Uterus (tissue), 3 donors: ENCODE measurements at regions not wholly inside any gene's neighbourhood (a gene's known extent, or its start where the extent isn't known, plus 50 kb on each side); places are given as distances from the start of the nearest gene placed in this dataset.

Experiments used
- DNase-seq, 2 donors: peaks; one replicate each; pipeline ENCODE4 v3.0.0-alpha.2; 2019 to 2020
- H3K27ac ChIP-seq, 2 donors: fragments of 200-600 bp; sonication (generic); 1 replicate in 1 of 2; 2 replicates in 1 of 2; pipeline ENCODE4 v1.5.1; 2016 to 2018
- H3K27me3 ChIP-seq, 2 donors: fragments of 200-600 bp; sonication (generic); one replicate each; pipeline ENCODE4 v1.5.1; 2018 to 2019; ENCODE audit warnings: control low read depth in 1 of 2
- H3K36me3 ChIP-seq, 2 donors: fragments of 200-600 bp; sonication (generic); one replicate each; pipeline ENCODE4 v1.5.1; 2019; ENCODE audit warnings: control low read depth in 1 of 2
- H3K4me1 ChIP-seq, 2 donors: fragments of 200-600 bp; sonication (generic); one replicate each; pipeline ENCODE4 v1.5.1; 2018 to 2019; ENCODE audit warnings: control low read depth in 1 of 2
- H3K4me3 ChIP-seq, 2 donors: fragments of 200-600 bp; sonication (generic); 1 replicate in 1 of 2; 2 replicates in 1 of 2; pipeline ENCODE4 v1.5.1; 2018 to 2019; ENCODE audit warnings: mild to moderate bottlenecking in 1 of 2
- H3K9me3 ChIP-seq, 2 donors: fragments of 200-600 bp; sonication (generic); one replicate each; pipeline ENCODE4 v1.5.1; 2019; ENCODE audit warnings: control low read depth in 1 of 2
- POLR2A ChIP-seq, 2 donors: fragments of 450-650 bp; IDR thresholded peaks; one replicate each; pipeline ENCODE4 v1.6.1; 2016; ENCODE audit warnings: antibody characterized with exemption in 2 of 2, mild to moderate bottlenecking in 1 of 2, moderate library complexity in 1 of 2
- intact Hi-C: fragments of 100-400 bp; cut with DNase I; formaldehyde crosslinking; loops from one replicate; pipeline ENCODE4 v1.15.1; 2023; ENCODE audit warnings: low total_unique reads
- TF ChIP-seq, protein P1 (sequence below), 4 experiments: fragments of 200-600 bp in 2 of 4; fragments of 450-650 bp in 2 of 4; sonication (generic) in 2 of 4; IDR thresholded peaks; one replicate each; pipeline ENCODE4 v1.5.1; 2016 to 2019; ENCODE audit warnings: antibody characterized with exemption in 4 of 4, mild to moderate bottlenecking in 2 of 4, moderate library complexity in 1 of 4
- donor health status: DM: yes; HTN: yes; CAD: no.

- Histone ChIP-seq H3K4me1 (no peaks in the 10 kb centered on the region), H3K4me3 (no peak overlapping the region), H3K27ac (no peak overlapping the region), H3K9me3 (no peaks in the 10 kb centered on the region), H3K36me3 (no peaks in the 10 kb centered on the region), H3K27me3 (no peaks in the 10 kb centered on the region)
- DNase-seq = no peak
- intact Hi-C loops = no loop called here
- no peak for TF ChIP-seq POLR2A (IDR thresholded peaks at IDR 0.05)
- TF ChIP-seq, protein P1, sequence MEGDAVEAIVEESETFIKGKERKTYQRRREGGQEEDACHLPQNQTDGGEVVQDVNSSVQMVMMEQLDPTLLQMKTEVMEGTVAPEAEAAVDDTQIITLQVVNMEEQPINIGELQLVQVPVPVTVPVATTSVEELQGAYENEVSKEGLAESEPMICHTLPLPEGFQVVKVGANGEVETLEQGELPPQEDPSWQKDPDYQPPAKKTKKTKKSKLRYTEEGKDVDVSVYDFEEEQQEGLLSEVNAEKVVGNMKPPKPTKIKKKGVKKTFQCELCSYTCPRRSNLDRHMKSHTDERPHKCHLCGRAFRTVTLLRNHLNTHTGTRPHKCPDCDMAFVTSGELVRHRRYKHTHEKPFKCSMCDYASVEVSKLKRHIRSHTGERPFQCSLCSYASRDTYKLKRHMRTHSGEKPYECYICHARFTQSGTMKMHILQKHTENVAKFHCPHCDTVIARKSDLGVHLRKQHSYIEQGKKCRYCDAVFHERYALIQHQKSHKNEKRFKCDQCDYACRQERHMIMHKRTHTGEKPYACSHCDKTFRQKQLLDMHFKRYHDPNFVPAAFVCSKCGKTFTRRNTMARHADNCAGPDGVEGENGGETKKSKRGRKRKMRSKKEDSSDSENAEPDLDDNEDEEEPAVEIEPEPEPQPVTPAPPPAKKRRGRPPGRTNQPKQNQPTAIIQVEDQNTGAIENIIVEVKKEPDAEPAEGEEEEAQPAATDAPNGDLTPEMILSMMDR (IDR thresholded peaks at IDR 0.05) = no peak
Measured at GRCh38 chr4:180619440-180619839, 1623.8 kb upstream of the TENM3 start.

- Histone ChIP-seq H3K9me3 (no peaks in the 10 kb centered on the region), H3K36me3 (no peaks in the 10 kb centered on the region), H3K4me1 (no peaks in the 10 kb centered on the region), H3K27ac (no peak overlapping the region), H3K4me3 (no peak overlapping the region), H3K27me3 (no peaks in the 10 kb centered on the region)
- TF ChIP-seq, protein P1 (IDR thresholded peaks at IDR 0.05) = no peak
- intact Hi-C loops = no loop called here
- no peak for DNase-seq
Measured at GRCh38 chr4:180622254-180622653, 1620.9 kb upstream of the TENM3 start.

- H3K4me3 ChIP-seq = no peak overlapping the region
- no peaks in the 10 kb centered on the region for H3K9me3 ChIP-seq
- no peak for TF ChIP-seq POLR2A (IDR thresholded peaks at IDR 0.05)
- TF ChIP-seq, protein P1 (IDR thresholded peaks at IDR 0.05) = no peak
- intact Hi-C loops = no loop called here
- H3K4me1 ChIP-seq = no peaks in the 10 kb centered on the region
- H3K27me3 ChIP-seq = no peaks in the 10 kb centered on the region
- no peak for DNase-seq
- H3K36me3 ChIP-seq = no peaks in the 10 kb centered on the region
- H3K27ac ChIP-seq = no peak overlapping the region
Measured at GRCh38 chr4:180625653-180626052, 1617.5 kb upstream of the TENM3 start.

DNA sequence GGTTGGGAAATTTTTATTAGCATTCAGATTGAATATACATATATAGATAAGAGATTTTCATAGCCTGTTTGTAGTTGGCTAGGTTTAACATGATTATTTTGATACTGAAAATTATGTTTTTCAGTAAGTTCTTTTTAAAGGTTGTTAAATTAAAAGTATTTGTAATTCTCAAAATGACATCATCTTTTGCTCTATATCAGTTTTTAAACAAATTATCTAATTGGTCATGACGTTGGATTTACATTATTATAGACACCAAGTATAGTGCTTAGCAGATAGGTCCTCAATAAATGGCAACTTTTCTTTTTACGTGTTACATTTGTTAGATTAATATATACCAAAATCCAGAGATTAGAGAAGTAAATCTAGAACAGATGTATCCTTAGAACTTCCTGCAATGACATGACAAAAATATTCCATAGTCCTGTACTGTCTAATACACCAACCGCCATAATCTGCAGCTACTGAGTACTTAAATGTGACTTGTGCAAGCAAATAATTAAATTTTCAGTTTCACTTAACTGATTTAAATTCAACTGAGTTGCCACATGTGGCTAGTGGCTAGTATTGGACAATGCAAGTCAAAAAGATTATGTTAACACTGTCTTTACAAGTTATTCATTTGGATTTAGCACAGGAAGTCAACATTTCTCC, 1613.1 kb upstream of the TENM3 start:
- no peaks in the 10 kb centered on the region for H3K36me3 ChIP-seq
- no peak for TF ChIP-seq POLR2A (IDR thresholded peaks at IDR 0.05)
- TF ChIP-seq, protein P1 (IDR thresholded peaks at IDR 0.05) = no peak

GRCh38 chr4:180634306-180634705, 1608.9 kb upstream of the TENM3 start:
- H3K4me3 ChIP-seq = no peak overlapping the region
- H3K36me3 ChIP-seq = no peaks in the 10 kb centered on the region

More for the DNA sequence above, 1613.1 kb upstream of the TENM3 start:
- no peaks in the 10 kb centered on the region for H3K4me1 ChIP-seq
- no peak overlapping the region for H3K27ac ChIP-seq
- intact Hi-C loops = no loop called here
- no peaks in the 10 kb centered on the region for H3K27me3 ChIP-seq
- DNase-seq = no peak
- no peak overlapping the region for H3K4me3 ChIP-seq
- H3K9me3 ChIP-seq = no peaks in the 10 kb centered on the region

More at GRCh38 chr4:180634306-180634705, 1608.9 kb upstream of the TENM3 start:
- H3K9me3 ChIP-seq = no peaks in the 10 kb centered on the region
- no peak for DNase-seq
- H3K27ac ChIP-seq = no peak overlapping the region
- no peaks in the 10 kb centered on the region for H3K27me3 ChIP-seq
- TF ChIP-seq, protein P1 (IDR thresholded peaks at IDR 0.05) = no peak
- TF ChIP-seq POLR2A (IDR thresholded peaks at IDR 0.05) = no peak
- intact Hi-C loops = no loop called here
- H3K4me1 ChIP-seq = no peaks in the 10 kb centered on the region
